Posterior vena cava (tissue), 2 donors: ENCODE measurements at regions not wholly inside any gene's neighbourhood (a gene's known extent, or its start where the extent isn't known, plus 50 kb on each side); places are given as distances from the start of the nearest gene placed in this dataset.
A peak's percentile ranks its signal among the peaks of the same experiment; 100 is the strongest.

Experiments
- DNase-seq: peaks from one replicate; pipeline ENCODE4 v3.0.0-alpha.2; 2020; ENCODE audit warnings: low spot score
- intact Hi-C, 2 donors: fragments of 100-400 bp; cut with DNase I; formaldehyde crosslinking; loops; one replicate each; pipeline versions ENCODE4 v1.14.1 to v1.14.2; 2022 to 2023
- donor health status: DM: yes; HTN: yes; CAD: no.
- donor health status: DM: yes; HTN: yes; CAD: no.

DNA sequence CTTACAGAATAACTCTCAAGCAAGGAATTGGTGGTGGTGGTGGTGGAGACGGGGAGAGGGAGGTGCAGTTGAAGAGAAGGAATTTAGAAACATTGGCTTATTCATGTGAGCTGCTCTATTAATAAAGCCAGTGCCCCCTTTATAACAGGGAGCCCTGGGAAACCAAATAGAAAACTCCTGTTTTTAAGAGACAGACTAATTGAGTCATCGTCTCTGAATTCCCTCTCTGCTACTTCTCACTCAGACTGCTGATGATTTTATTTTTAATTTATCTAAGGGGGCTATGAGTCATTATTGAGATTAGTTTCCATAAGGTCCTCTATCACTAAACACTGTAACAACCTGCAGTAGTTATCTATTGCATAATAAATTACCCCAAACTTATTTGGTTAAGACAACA is 145.9 kb upstream of the GALNT15 start:
- no peak for DNase-seq
- intact Hi-C loops = no loop called here

GRCh38 chr3:16030342-16030741 is 144.1 kb upstream of the GALNT15 start:
- no peak for DNase-seq
- intact Hi-C loops = loop anchor here in 1 of 2 donors (10.0 kb wide), 1 partner anchor 186 kb away; no protein-coding TSS in a partner anchor

GRCh38 chr3:16031434-16031833 is 143.0 kb upstream of the GALNT15 start:
- intact Hi-C loops = loop anchor here in 1 of 2 donors (10.0 kb wide), 1 partner anchor 187 kb away; no protein-coding TSS in a partner anchor
- DNase-seq = no peak

DNA sequence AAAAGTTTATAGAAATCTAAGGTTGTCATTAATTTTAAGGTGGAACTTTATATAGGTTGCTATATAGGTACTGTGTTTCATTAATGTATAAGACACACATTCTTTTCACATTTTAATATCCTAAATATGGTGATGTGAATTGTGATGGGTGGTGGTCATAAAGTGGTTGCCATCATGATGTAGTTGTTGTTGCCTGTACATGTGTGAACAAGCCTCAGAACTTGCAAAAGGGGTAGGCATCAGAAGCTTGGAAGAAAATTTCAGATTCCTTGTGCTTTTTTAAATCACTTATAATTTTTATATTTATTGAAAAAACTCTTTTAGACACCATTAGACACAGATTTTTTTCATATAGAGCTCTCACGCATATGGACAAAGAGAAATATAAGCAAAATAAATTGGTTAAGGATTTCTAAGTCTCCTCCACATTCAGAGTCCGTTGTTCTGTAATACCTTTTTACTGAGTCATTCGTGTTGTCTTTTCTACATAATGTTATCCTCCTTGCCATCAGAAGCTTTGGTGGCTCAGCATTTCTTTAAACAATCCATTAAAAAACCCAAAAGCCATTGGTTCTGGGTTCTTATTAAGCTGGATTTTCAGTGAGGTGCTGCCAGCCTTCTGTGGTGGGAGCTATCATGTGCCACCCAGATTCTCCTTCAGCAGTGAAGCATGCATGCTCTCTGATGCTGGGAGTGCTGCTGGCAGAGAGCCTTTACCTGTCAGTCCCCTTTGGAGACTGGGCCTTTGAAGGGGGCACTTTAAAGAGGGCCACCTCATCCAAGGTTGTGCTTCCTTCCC is 140.4 kb upstream of the GALNT15 start:
- no peak for DNase-seq
- intact Hi-C loops = loop anchor here in 1 of 2 donors (10.0 kb wide), 1 partner anchor 189 kb away; no protein-coding TSS in a partner anchor

DNA sequence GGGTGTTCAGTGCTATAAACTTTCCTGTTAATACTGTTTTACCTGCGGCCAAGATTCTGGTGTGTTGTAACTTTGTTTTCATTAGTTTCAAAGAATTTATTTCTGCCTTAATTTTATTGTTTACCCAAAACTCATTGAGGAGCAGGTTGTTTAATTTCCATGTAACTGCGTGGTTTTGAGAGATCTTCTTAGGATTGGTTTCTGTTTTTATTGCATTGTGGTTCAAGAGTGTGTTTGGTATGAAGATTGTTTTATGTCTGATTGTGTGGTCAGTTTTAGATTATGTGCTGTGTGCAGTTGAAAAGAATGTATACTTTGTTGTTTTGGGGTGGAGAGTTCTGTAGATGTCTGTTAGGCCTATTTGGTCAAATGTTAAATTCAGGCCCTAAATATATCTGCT is 133.5 kb upstream of the GALNT15 start:
- intact Hi-C loops = no loop called here
- DNase-seq = no peak

DNA sequence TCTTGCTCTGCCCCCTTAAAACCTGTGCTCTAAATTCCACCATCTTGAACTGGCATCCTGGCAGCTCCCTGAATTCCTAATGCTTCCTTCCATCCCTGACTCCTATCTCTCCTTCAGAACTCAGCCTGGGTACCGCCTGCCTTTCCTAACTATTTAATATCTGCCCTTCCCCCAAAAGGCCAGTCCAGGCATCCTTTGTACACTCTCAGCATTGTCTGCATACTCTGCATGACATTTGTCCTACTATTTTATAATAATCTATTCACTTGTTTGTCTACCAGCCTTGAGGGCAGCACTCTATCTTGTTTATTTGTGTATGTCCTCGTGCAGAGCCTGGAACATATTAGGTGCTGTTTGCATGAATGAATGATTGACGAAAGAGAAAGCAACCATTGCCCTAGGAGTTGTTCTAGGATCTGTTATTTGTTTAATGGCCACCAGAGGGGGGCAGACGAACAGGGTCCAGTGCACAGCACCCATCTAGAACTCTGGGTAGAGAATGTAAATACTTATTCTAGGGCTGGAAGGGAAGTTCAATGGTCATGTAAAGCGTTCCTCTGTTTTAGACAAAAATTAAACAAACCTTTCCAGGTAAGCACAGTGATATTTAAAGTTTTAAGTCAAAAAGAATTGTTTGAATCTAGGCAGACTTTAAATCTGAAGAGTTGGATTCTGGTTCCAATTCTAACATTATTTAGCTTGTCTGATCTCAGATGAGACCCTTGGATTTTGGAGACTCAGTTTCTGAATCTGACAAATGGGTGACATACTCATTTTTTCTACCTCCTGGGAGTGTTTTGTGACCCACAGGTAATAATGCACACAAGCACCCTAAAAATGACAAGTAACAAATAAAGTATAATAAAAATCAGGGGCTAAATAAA is 125.8 kb upstream of the GALNT15 start:
- DNase-seq = no peak

DNA sequence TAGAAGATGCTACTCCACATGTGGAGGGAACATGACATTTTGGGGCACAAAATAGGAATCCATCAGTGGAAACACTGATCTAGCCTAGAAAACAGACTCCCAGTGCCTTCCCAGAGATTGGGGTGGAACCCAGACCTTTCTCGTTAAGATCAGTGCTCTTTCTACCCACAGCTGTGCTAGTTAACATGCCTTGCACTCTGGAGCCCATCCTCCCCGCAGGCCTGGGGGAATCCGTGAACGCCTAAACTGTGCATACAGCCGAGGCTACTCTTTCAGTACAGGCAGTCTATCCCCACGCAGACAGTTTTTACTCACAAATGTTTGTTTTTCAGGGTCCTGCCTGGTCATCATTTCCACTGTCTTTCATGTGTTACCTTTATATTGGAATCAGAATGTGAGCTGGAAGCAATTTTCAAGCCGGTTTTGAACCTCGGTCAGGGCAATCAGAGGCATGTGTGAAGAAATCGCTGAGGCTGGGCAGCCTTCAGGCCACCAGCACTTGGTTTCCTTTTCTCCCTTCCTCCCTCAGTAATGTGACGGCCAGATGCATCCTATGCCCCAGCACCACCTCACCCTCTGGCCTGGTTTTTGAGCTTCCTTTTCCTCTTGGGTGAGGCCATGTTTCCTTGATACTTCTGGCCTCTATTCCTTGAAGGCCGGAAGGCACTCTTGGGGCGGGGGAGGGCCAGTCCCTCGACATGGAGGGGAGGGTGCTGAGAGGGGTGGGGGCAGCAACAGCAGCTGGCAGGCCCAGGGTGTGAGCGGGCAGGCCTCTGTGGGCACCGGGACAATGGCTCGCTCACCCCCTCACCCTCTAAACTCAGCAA is 123.6 kb upstream of the GALNT15 start:
- intact Hi-C loops = loop anchor here (5.0 to 10.0 kb wide), 2 partner anchors 84 to 196 kb away; no protein-coding TSS in a partner anchor
- no peak for DNase-seq

More for the DNA sequence above, 125.8 kb upstream of the GALNT15 start:
- intact Hi-C loops = loop anchor here in 1 of 2 donors (2.0 to 5.0 kb wide), 2 partner anchors 130 to 199 kb away; no protein-coding TSS in a partner anchor

DNA sequence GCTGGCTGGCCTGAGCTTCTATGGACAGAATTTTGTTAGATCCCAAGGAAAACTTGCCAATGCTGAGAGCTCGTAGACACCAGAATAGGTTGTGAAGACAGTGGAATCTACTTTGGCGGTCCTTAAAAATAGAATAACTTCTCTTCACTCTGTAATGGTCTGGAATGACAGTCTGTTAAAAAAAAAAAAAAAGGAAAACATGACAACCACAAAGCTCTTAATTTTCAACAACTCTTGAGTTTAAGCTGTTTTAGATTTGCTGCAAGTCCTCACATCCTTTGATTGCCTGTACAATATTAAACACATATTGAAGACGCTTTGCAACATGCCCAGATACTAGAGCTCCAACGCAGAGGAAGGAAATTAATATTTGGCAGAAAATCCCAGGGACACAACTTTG is 122.8 kb upstream of the GALNT15 start:
- no peak for DNase-seq
- intact Hi-C loops = loop anchor here (2.0 to 10.0 kb wide), 3 partner anchors 83 to 196 kb away; no protein-coding TSS in a partner anchor

DNA sequence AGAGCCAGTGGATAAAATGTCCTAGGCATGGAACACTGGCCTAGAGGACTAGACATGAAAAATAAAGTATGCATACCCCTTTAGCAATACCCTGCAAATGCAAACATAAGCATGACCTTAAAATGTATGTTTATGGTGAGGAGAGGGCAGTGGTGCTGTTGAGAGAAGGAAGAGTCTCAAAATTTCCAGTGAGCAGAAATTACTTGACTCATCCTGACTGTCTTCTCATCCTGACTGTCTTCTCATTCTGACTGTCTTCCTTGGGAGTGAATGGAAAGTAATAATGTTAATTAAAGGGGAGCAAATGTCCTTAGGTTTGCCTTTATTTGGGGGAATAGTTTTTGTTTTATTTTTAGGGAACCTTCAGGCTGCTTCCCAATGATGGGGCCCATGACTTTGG is 121.5 kb upstream of the GALNT15 start:
- intact Hi-C loops = loop anchor here (2.0 to 10.0 kb wide), 3 partner anchors 82 to 194 kb away; no protein-coding TSS in a partner anchor
- DNase-seq = no peak

DNA sequence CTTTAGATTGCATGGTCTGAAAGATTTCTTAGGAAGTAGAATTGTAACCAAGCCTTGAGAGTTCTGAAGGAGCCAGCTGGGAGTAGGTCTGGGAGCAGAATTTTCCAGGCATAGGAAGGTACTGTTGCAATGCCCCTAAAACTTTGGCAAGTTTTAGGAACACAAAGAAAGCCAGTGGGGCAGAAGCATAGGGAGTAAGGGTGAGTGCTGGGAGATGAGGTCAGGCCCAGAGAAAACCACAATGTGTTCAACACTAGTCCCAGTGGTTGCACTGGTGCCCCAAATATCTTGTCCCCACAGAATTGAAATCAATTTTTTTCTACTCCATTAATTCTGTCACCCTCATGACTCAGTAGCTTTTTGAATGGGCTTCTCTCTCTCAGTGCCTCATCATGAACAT is 120.7 kb upstream of the GALNT15 start:
- no peak for DNase-seq
- intact Hi-C loops = loop anchor here (2.0 to 10.0 kb wide), 3 partner anchors 81 to 194 kb away; no protein-coding TSS in a partner anchor

- intact Hi-C loops = loop anchor here in 1 of 2 donors (10.0 kb wide), 1 partner anchor 79 kb away; no protein-coding TSS in a partner anchor
- no peak for DNase-seq
Observed at GRCh38 chr3:16055606-16056211, 118.8 kb upstream of the GALNT15 start.

DNA sequence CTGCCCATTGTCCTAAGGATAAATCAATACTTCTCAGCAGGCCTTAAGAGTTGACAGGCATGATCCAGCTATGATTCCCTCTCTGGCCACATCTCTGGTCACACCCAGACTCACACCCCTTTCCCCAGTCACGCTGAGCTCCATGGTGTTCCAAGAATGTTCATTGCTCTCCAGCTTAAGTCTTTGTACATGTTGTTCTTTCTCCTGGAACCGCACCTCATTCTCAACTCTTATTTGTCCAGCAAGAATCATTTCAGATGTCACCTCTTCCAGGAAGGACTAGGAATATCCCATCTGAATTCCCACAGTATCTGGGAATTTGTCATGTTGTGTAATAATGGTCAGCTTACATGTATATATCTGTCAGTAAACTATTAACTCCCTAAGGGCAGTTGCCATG is 118.3 kb upstream of the GALNT15 start:
- no peak for DNase-seq
- intact Hi-C loops = loop anchor here in 1 of 2 donors (10.0 kb wide), 1 partner anchor 79 kb away; no protein-coding TSS in a partner anchor

DNA sequence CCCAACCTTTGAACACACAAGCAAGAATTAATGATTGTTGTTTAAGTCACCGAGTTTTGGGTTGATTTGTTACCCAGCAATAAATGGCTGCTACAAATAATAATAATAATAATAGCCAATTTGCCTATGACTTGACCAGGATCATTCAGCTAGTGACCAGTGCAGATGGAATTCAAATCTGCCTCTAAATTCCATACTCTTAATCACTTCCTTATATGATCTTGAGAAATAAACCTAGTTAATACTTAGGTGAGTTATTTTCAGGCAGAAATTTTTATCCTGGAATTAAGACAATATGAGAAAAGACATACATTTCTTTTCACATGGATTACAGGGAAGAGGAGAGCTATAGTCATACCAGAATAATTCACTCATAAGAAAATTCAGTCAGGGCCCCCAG is 116.0 kb upstream of the GALNT15 start:
- intact Hi-C loops = loop anchor here in 1 of 2 donors (10.0 kb wide), 1 partner anchor 76 kb away; no protein-coding TSS in a partner anchor
- no peak for DNase-seq

DNA sequence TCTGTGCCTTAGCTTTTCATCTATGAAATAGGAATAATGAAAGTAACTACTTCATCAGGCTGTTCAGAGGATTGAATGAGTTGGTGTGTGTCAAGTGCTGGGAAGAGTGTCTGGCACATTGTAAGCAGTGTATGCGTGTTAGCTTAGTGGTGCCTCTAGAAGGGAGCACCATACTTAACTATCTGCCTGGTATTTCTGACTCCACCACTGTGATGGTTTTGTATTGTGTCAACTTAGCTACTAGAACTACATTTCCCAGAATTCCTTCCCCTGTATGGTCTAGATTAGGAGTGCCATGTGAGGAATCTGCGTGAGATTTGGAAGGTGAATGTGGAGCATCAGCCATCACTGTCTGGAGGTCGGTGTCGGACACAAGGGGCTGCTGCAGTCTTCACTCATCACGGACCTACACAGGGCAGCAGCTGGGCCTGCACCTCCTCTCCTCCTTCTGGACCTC is 115.4 kb upstream of the GALNT15 start:
- DNase-seq = no peak
- intact Hi-C loops = loop anchor here in 1 of 2 donors (10.0 kb wide), 1 partner anchor 76 kb away; no protein-coding TSS in a partner anchor

GRCh38 chr3:16059711-16060357 is 114.6 kb upstream of the GALNT15 start:
- DNase-seq = no peak
- intact Hi-C loops = loop anchor here in 1 of 2 donors (10.0 kb wide), 1 partner anchor 75 kb away; no protein-coding TSS in a partner anchor

DNA sequence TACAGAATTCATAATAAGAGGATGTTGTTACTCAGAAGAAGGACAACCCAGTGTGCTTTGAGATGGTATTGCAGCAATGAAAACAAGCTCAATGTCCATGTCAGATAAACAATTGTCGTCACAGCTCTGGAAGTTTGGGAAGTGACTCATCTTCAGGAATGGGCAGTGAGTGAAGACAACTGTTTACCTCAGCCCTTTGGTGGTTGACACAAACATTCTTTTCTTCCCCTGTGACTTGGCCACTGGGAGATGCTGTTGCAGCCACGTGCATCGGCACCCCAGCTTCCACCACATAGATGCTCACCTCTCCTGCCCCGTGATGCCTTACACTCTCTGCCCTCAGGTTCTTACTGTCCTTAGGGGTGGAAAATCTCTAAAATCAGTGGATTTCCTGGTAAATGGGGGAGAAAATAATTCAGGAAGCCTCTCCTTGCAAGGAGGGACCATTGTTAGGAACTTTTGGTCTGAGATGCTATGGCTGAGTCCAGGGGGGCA is 114.1 kb upstream of the GALNT15 start:
- intact Hi-C loops = no loop called here
- DNase-seq = peak; percentile 85

DNA sequence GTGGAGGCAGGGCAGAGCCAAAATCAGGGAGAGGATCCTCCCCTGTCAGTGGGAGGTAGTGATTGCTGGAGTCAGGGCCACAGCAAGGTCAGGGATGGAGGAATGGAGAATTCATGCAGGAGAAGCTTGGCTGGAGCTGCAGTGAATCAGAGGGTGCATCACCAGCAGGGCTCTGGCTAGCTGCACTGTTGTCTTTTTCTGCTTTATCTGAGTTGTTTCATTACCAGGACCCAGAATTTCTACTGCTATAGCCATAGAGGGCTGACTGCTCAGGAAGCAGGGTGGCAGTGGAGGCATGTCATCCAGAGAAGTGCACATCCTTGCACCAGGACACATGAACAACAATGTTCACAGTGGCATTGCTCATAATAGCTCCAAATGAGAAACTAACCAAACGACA is 113.5 kb upstream of the GALNT15 start:
- intact Hi-C loops = no loop called here
- DNase-seq = peak; percentile 88
